Gastroesophageal sphincter (tissue), 4 donors: ENCODE measurements at regions not wholly inside any gene's neighbourhood (a gene's known extent, or its start where the extent isn't known, plus 50 kb on each side); places are given as distances from the start of the nearest gene placed in this dataset.

Source experiments
- ATAC-seq: fragments of 150-250 bp; one replicate; pipeline ENCODE4 v1.9.1; 2016; ENCODE audit warnings: mild to moderate bottlenecking, moderate library complexity
- H3K27ac ChIP-seq, 4 donors: fragments of 200-600 bp; sonication (generic) in 3 of 4; 1 replicate in 3 of 4; 2 replicates in 1 of 4; pipeline ENCODE4 v1.5.1; 2016 to 2019
- H3K27me3 ChIP-seq: fragments of 200-600 bp; sonication (generic); one replicate; pipeline ENCODE4 v1.5.1; 2019
- H3K36me3 ChIP-seq, 2 donors: fragments of 200-600 bp; sonication (generic); one replicate each; pipeline ENCODE4 v1.5.1; 2019; ENCODE audit warnings: control low read depth in 1 of 2
- H3K4me1 ChIP-seq, 3 donors: fragments of 200-600 bp; sonication (generic); 1 replicate in 2 of 3; 2 replicates in 1 of 3; pipeline ENCODE4 v1.5.1; 2016 to 2019; ENCODE audit warnings: control low read depth in 2 of 3
- H3K4me3 ChIP-seq, 2 donors: fragments of 200-600 bp; sonication (generic); one replicate each; pipeline ENCODE4 v1.5.1; 2019; ENCODE audit warnings: mild to moderate bottlenecking in 1 of 2, moderate library complexity in 1 of 2
- H3K9me3 ChIP-seq, 3 donors: fragments of 200-600 bp; sonication (generic); one replicate each; pipeline ENCODE4 v1.5.1; 2017 to 2019; ENCODE audit warnings: control low read depth in 2 of 3
- EP300 ChIP-seq: sonication (generic); formaldehyde crosslinking; IDR thresholded peaks from one replicate; pipeline ENCODE4 v1.6.1; 2017; ENCODE audit warnings: antibody characterized with exemption, mild to moderate bottlenecking
- POLR2A ChIP-seq, 2 donors: fragments of 450-650 bp; IDR thresholded peaks; one replicate each; pipeline ENCODE4 v1.6.1; 2017; ENCODE audit warnings: antibody characterized with exemption in 2 of 2, mild to moderate bottlenecking in 2 of 2, moderate library complexity in 1 of 2
- POLR2AphosphoS5 ChIP-seq: sonication (generic); formaldehyde crosslinking; IDR thresholded peaks from one replicate; pipeline ENCODE4 v1.6.1; 2017; ENCODE audit warnings: antibody characterized with exemption
- WGBS, 2 donors: methylation state at CpG; one replicate each; pipeline ENCODE4 v1.1.5; 2018; ENCODE audit warnings: low coverage in 1 of 2; 5-methylcytosine and 5-hydroxymethylcytosine counted together
- TF ChIP-seq, protein P1 (sequence below), 4 experiments: fragments of 200-600 bp in 2 of 4; fragments of 450-650 bp in 2 of 4; sonication (generic) in 1 of 4; IDR thresholded peaks; one replicate each; pipeline ENCODE4 v1.5.1; 2017 to 2019; ENCODE audit warnings: antibody characterized with exemption in 4 of 4, mild to moderate bottlenecking in 2 of 4, moderate library complexity in 2 of 4

DNA sequence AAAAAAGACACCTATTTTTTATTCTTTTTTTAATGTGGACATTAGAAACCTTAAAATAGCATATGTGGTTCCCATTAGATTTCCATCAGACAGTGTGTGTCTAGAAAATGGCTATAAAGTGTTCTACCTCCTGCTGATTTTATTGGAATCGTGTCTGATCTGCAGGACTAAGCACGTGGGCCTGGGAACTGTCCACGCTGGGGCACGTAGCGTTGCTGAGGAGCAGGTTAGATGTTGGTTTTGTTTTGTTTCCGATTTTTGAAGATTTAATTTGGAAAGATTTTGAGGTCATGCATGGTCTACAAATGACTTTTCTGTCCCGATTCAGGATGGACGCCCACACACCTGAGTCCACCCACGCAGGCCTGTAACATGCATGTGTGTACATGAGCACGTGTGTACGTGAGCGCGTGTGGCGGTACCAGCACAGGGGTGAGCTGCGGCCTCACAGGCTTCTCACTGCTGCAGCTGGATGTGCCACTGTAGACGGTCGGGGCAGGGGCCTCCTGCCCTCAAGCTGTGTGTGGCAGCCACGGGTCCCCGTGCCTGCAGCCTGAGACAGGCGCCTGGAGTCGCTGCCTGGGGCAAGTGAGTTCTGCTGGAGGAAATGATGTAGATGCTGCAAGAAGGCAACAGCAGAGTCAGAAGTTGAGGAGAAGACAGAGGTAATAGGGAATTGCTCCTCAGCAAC, 99.7 kb upstream of the CTDP1 start:
- Histone ChIP-seq H3K4me3 (no peak overlapping the region), H3K36me3 (no peaks in the 10 kb centered on the region), H3K27me3 (no peaks in the 10 kb centered on the region), H3K27ac (no peak overlapping the region), H3K9me3 (no peaks in the 10 kb centered on the region), H3K4me1 (peaks cover 0 to 29% (median 14%) of the 10 kb centered on the region in 3 donors)
- WGBS, 2 donors = 78 to 80% methylated on average over 1 to 6 of the region's 21 CpGs
- no peak for ATAC-seq
- TF ChIP-seq, protein P1, sequence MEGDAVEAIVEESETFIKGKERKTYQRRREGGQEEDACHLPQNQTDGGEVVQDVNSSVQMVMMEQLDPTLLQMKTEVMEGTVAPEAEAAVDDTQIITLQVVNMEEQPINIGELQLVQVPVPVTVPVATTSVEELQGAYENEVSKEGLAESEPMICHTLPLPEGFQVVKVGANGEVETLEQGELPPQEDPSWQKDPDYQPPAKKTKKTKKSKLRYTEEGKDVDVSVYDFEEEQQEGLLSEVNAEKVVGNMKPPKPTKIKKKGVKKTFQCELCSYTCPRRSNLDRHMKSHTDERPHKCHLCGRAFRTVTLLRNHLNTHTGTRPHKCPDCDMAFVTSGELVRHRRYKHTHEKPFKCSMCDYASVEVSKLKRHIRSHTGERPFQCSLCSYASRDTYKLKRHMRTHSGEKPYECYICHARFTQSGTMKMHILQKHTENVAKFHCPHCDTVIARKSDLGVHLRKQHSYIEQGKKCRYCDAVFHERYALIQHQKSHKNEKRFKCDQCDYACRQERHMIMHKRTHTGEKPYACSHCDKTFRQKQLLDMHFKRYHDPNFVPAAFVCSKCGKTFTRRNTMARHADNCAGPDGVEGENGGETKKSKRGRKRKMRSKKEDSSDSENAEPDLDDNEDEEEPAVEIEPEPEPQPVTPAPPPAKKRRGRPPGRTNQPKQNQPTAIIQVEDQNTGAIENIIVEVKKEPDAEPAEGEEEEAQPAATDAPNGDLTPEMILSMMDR (IDR thresholded peaks at IDR 0.05) = no peak
- no peak for TF ChIP-seq POLR2A (IDR thresholded peaks at IDR 0.05)
- TF ChIP-seq EP300 = no peak
- TF ChIP-seq POLR2AphosphoS5 = no peak

DNA sequence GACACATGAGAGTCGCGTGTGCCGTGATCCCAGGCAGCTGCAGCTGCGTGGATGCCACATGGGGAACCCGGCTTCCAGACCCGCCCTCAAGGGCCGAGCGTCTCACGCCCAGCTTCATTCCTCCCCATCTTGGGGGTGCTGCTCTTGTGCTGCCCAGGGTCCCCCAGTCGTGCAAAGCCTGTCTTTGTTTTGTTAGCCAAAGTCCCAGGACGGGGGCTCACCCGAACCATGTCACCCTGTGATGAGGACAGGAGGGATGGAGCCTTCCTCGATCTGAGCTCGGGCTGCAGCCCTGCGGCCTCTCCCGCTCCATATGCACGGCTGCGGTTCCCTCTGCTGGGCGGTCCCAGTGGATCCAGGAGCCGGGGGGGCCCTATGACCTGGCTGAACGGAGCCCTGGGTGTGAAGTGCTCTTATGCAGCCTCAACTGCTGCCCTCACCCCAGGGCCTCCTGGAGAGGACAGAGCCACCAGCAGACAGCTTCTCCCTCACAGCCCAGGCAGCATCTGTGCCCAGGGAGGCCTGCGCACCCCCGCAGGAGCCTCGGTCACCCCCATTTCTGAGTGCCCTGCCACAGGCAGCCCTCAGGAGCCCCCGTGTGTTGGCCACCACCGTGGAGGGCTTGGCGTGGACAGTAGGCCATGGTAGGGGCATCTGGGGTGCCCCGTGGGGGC, 99.0 kb upstream of the CTDP1 start:
- TF ChIP-seq POLR2AphosphoS5 (no peak), POLR2A (IDR thresholded peaks at IDR 0.05) (no peak), EP300 (no peak)
- TF ChIP-seq, protein P1 (IDR thresholded peaks at IDR 0.05) = no peak
- Histone ChIP-seq H3K4me1 (peaks cover 0 to 29% (median 14%) of the 10 kb centered on the region in 3 donors), H3K27me3 (no peaks in the 10 kb centered on the region), H3K9me3 (no peaks in the 10 kb centered on the region), H3K4me3 (no peak overlapping the region), H3K36me3 (no peaks in the 10 kb centered on the region), H3K27ac (no peak overlapping the region)
- ATAC-seq = no peak
- WGBS, 2 donors = no CpG with 5 or more reads among the region's 28 CpGs

DNA sequence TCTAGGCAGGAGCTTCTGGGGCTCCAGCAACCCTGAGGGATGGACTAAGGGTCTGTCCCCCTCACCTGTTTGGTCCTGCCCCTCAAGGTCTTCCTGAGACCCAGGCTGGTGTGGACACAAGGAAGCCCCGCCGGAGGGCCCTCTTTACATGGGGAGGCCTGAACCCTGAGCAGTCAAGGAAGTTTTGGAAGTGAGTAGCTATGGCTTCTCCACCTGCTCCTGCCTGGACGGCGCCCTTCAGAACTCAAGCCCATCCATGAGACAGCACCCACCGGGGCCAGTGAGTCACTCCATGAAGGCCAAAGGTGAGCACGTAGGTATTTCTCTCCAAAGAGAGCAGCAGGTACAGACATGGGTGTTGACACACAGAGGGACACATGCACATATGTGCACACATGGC, 98.2 kb upstream of the CTDP1 start:
- H3K9me3 ChIP-seq = no peaks in the 10 kb centered on the region
- ATAC-seq = no peak
- TF ChIP-seq POLR2A (IDR thresholded peaks at IDR 0.05) (no peak), EP300 (no peak), POLR2AphosphoS5 (no peak)
- TF ChIP-seq, protein P1 (IDR thresholded peaks at IDR 0.05) = no peak
- no peak overlapping the region for H3K4me3 ChIP-seq
- no peaks in the 10 kb centered on the region for H3K36me3 ChIP-seq
- H3K4me1 ChIP-seq = peaks cover 0 to 21% (median 9%) of the 10 kb centered on the region in 3 donors
- WGBS, 2 donors = 100% methylated on average over 2 of the region's 6 CpGs; no CpG with 5 or more reads in 1 of the 2 donors
- no peaks in the 10 kb centered on the region for H3K27me3 ChIP-seq
- no peak overlapping the region for H3K27ac ChIP-seq

DNA sequence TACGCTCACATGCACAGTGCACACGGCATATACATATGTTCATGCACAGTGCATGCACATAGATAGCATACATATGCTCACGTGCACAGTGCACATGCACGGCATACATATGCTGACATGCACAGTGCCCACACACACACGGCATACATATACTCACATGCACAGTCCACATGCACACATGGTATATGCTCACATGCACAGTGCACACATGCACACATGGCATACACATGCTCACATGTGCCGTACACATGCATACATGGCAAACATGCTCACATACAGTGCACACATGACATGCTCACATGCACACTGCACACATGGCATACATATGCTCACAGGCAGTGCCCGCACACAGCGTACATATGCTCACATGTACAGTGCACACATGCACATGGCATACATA, 97.7 kb upstream of the CTDP1 start:
- no peak for ATAC-seq
- no peaks in the 10 kb centered on the region for H3K36me3 ChIP-seq

More for the DNA sequence above, 97.7 kb upstream of the CTDP1 start:
- no peaks in the 10 kb centered on the region for H3K9me3 ChIP-seq
- H3K27ac ChIP-seq = no peak overlapping the region
- 95% methylated on average over 5 to 7 of the region's 8 CpGs for WGBS, 2 donors
- no peak overlapping the region for H3K4me3 ChIP-seq
- H3K27me3 ChIP-seq = no peaks in the 10 kb centered on the region
- TF ChIP-seq POLR2A (IDR thresholded peaks at IDR 0.05) (no peak), EP300 (no peak), POLR2AphosphoS5 (no peak)
- TF ChIP-seq, protein P1 (IDR thresholded peaks at IDR 0.05) = no peak
- peaks cover 0 to 16% (median 4%) of the 10 kb centered on the region in 3 donors for H3K4me1 ChIP-seq
